ENCODE measurements at regions not wholly inside any gene's neighbourhood (a gene's known extent, or its start where the extent isn't known, plus 50 kb on each side); places are given as distances from the start of the nearest gene placed in this dataset.

DNA sequence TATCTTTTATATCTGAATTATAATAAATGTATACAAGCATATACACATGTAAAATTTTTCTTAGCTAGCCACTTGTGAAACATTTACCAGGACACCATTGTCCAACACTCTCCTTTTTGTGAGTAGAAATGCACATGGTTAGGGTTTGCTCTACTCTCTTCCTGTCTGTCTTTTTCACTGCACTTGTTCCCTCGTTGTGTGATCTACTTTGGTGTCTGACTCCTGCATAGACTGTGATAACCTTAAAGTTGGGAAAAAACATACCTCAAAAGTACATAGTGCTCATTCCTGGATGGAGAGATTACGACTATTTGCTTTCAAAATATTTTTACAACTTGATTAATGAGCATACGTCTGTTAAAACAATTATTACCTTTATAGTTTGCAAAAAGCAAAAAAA, 294.1 kb upstream of the FLRT2 start:
- DNase-seq (ENCODE audit: low read depth, low spot score), result no peak

DNA sequence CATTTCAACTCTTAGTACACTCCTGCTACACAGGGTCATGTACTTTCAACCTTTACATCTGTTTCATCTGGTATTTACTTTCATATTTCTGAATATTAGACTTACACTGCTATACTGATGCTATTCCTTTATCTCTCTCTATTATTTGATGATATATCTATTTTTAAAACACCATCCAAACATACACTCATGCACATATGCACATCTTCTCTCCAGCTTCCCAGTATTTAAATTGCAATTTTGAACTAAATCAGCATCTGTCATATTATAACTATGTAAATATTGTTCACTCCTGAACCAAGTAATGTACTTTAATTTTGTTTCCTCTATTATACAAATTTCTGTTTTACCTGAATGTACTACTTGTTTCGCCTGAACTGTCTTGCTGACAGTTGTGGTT, 293.6 kb upstream of the FLRT2 start:
- DNase-seq (ENCODE audit: low read depth, low spot score), result no peak

DNA sequence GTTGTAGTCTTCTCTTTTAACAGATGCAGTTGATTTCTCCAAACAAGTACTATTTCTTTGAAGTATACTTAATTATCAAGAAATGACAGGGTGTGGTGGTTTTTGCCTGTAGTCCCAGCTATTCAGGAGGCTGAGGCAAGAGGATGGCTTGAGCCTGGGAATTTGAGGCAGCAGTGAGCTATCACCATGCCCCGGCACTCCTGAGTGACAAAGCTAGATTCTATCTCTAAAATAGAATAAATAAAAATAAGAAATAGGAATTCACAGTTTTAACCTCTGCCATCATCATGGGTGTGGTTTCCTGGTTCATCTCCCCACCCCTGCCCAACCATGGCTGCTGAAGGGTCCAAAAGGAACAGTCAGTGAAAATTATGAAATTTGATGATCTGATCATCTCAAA, 290.2 kb upstream of the FLRT2 start:
- no peak for DNase-seq (ENCODE audit: low read depth, low spot score)

DNA sequence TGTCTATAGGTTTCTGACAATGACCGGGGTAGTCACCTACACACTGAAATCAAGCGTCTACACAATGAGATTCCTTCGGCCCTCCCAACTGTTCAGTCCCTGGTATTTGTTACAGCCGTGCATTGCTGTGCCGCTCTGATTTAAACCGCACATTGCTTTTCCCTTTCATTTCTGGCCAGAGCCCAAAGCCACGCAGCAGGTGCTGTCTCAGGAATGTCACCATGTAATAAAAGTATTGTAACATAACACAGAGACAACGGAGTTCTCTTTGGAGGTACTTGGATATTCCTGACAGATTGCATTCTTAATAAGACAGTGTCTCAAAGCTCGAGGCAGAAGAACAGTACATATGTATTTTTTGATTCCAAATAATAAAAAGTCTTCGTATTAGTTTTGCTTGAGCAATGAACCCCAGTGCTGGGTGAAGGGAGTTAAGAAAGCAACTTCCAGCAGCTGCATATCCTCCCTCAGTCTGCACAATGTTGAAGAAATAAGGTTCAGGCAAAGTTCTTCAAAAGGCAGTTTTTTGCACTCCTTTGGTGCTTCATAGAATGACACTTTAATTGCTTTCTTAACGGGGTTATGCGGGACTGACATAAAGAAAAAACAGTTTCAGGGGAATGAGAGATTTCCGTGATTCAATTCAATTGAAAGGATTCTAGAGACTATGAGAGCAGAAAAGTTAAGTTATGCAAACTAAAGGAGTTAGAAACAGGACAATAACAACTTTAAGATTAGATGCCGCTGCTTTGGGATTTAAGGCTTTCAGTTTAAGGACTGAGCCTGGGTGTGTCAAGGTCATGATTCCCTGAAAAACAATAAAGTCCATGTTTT, 288.7 kb upstream of the FLRT2 start:
- no peak for DNase-seq (ENCODE audit: low read depth, low spot score)

DNA sequence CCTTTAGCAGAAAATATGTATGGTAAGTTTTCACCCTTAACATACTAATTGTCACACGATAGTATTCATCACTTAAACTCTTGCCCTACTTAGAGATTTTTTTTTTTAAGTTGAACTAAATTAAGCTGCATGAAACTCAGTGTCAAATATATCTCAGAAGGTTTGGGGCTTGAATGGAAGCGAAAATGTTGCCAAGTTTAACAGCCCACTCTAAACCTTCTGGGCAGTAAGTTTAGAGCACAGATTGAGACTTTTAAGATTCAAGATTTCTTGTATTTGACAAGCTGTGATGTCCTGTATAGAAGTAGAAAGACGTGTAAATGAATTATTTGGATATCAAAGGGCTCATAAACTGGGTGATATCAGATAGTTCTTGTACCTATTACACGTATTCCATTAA, 287.3 kb upstream of the FLRT2 start:
- DNase-seq (ENCODE audit: low read depth, low spot score), result no peak

DNA sequence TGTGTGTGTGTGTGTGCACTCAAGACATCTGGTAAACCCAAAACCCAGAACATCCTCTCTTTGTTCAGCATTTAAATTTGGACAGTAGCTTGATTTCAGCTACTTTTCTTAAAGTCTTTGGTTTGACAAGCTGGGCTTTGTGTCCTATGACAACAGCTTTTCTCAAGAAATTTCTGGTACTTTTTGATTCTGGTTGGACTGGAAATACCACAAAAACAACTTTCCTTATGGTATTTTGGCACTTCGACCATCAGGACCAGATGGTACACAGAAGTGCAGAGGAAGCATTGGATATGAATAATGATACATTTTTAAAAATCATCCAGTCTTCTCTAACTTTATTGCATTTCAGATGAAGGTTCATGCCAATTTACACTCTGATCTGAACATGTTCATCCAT, 286.6 kb upstream of the FLRT2 start:
- no peak for DNase-seq (ENCODE audit: low read depth, low spot score)

DNA sequence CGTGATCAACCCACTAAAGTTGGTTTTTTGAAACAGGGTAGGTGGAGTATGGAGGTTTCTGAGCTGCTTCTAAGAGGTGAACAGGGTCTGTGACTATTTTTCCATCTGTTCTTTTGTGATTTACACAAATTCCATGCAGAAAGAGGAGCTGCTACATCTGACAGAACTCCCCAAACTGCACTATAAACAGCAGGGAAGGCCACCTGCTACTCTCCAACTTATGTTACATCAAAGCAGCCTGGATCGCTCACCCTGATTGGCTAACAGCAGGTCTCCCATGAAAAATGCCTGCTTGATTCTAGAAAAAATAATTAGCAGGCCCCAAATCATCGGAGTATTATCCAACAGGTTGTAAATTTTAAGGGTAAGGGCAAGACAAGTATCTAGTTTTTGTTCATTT, 282.9 kb upstream of the FLRT2 start:
- no peak for DNase-seq (ENCODE audit: low read depth, low spot score)

DNA sequence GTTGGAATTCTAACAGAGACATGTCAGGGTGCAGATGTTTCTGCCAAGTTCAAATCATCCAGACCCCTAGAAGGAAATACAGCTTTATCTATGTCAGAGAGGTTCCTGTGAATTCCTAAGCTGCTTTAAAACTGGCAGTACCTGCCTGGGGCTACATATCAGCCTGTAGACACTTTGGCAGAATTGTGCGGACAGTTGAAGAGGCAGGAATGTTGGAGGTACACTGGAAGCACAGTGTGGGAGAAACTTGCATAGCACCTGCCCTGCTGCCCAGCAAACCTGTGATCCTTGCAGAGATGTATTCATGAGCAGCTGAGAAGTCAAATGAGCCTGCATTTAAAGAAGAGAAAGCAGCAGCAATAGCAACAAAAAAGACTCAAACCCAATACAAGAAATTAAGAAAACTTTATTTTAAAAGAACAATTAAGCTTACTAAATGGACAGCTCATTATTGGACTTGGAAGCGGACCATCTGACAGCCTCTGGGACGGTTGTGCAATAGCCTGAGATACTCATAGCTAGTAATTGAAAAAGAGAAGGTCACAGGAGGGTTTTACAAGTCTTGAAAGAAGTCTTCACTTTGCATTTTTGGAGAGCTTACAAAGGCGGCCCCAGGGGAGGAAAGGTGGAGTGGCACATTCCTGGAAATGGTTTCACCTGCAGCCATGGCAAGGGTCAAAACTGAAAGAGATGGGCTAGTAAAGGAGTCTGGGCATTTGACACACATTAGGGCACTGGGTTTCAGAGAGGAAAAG, 280.9 kb upstream of the FLRT2 start:
- DNase-seq (ENCODE audit: low read depth, low spot score), result no peak

DNA sequence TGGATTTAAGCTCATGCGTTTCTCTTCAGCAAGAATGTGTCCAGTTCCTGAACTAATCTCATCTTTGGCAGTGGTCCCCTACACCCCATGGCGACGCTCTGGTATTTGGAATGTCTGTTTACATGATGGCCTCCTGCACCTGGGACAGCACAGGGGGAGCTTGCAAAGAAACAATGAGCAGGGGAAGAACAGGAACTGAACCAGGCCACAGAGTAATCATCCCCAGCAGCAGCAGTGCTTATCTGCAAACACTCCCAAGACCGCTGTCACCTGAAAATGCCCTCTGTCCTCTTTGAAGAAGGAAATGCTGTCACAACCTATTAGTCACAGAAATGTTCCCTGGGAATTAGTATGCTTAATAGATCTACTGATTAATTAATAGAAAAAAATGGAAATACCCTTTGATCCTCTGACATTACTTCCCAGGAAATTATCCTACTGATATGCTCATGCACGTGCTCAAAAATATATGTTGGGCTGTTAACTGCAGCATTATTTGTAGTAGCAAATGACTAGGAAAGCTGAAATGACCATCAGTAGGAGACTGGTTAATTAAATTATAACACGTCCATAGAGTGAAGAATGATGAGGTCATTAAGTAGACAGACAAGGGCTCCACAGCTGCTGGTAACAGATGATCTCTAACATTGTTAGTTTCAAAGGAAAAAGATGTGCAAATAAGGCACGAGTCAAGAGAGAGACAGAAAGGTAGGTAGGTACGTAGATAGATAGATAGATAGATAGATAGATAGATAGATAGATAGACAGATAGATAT, 279.3 kb upstream of the FLRT2 start:
- no peak for DNase-seq (ENCODE audit: low read depth, low spot score)

DNA sequence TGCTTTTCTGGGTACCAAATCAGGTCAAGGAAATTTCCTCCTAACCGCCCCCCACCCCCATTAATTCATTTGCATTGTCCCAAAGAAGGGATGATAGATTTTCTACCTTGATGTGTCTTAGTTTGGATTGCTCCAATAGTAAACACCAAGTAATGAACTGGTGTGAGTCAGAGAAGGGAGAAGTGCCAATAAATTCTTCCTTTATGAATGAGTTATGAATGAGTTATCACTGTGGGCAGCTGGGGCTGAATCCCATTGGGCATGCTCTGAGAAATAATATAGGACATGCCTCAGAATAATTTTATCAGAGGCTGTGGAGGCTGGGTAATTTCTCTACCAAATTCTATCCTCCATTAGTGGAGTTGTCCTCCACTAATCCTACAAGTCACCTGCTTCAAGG, 277.9 kb upstream of the FLRT2 start:
- no peak for DNase-seq (ENCODE audit: low read depth, low spot score)

DNA sequence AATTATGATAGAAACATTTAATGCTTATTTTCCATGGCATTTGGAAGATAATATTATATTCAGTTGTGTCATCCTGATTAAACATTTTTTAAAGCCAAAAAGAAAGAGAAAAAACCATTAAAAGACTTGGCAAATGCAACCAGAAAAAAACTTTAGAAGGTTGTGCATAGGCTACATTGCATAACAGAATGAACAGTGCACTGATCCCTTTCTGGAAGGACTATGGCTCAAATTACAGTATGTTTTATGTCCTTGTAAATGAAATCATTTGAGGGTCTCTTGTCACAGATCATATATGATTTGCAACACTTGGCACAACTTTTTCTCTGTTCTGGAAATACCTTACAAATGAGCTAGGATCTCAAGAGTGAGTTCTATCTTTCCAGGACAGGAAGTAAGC, 275.2 kb upstream of the FLRT2 start:
- DNase-seq (ENCODE audit: low read depth, low spot score), result no peak

DNA sequence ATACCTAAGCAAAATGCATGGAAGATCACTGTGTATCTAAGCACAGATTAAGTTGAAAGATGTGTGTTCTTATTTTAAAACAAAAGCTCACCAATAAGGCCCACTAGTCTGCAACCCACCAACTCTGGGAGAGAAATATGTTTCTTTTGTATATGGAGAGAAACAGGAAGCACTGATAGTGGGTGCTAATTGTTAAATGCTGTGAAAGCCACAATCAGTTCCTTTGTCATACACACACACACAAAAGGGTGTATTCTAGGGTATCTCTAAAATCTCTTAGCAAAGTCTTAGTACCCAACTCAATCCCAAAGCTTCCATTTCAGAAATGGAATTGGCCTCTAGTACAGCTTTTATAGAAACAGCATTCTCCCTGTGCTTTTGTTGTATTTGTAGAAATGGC, 272.7 kb upstream of the FLRT2 start:
- no peak for DNase-seq (ENCODE audit: low read depth, low spot score)

DNA sequence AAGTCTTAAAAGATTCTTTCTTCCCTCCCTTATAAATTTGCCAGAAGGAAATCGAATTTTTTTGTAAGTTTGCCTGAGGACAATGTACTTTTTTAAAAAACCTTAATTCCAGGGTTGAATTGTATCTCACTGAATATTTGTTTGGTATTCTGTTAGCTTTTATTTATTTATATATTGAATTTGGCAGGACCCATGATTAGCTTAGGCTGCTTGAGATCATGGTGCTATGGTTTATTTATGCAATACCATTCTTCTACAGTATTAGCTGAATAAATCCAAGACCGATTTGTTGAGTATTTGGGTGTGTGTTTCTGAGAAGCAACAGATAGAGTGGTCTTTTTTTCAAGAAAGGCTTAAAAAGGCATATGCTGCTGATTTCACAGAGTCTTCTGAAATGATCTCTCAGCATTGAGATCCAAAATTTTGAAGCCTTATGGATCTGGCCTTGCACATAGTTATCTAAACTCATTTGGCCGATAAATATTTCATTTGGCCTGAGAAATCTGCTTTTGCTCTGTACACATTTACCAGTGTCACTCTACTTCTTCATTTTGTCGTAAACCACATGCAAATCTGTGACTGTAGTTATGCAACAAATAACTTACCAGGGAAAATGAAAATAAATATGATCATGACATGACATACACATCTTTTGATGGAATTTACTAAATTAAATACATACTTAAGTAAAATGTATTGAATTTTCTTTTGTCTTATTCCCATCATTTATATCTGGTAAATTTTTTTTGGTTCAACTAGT, 265.8 kb upstream of the FLRT2 start:
- no peak for DNase-seq (ENCODE audit: low read depth, low spot score)

DNA sequence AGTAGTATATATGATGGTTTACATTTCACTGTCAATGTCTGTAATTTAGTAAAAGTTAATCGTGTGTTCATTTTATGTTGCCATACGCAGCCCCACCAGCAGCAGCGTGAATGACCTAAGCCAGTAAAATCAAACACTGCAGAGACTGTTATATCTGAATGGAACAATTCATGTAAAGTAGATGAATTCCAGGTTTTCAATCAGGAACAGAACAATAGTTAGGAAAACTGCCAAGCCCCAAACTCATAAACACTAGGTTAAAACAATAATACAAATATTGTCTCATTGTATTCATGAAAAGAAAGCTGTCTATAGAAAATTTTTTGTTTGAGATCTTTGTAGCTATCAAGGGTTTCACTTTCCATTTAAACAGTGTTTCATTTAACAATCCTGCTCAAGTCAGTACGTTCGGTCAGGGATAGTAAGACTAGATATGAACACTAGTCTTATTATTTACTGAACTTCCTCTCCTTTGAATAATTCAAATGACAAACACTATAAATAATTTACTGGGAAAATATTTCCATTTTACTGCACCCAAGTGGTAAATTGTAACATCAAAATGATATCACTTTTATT, 256.8 kb upstream of the FLRT2 start:
- no peak for DNase-seq (ENCODE audit: low read depth, low spot score)

DNA sequence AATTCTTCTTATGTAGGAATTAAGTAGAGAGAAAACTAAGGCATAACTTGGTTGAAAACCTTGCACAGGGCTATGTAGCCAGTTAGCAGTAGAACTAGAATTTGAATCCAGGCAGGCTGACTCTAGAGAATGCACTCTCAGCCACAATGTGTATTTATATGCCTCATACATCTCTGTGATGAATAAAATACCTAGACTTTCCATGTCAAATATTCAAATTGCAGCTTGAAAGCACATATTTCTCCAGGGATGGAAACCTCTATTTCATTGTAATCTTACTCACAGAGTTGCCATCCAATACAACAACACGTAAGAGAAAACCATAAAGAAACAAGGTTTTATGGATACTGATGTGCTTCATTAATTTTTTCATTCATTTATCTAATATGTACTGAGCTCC, 256.0 kb upstream of the FLRT2 start:
- DNase-seq (ENCODE audit: low read depth, low spot score), result no peak

DNA sequence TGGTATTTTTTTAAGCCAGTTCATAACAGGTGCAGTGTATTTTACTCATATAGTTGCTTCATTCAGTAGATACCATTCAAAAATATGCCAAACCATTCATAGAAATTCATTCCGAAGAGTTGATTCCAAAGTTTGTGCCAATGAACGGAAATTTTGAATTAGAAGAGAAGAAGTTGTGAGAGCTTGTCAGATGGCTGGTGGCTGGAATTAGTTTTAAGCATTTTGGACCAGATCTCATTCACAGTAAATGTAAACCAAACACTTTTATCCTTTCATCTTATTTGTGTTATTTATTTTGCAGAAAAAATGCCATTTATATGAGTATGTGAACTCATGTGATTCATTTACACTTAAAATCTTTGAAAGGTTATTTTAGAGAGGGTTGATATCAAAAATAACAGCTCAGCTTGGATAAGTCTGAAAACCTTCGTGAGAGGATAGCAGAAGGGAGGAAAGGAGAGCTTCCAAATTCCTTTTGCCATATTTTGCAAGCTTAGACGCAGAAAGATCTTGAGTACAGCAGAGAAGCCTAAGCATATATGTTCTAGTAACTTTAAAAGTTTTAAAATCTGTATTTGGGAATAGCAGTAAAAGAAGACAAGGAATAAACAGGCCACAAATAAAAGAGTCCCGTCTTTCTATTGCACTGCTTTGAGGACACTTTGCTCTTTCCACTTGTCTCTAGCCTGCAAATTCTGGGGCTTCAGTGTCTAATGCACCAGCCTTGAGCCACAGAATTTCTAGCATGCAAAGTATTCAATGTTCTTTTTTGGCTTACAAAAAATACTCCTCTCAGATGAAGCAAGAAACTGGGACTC, 253.6 kb upstream of the FLRT2 start:
- no peak for DNase-seq (ENCODE audit: low read depth, low spot score)

DNA sequence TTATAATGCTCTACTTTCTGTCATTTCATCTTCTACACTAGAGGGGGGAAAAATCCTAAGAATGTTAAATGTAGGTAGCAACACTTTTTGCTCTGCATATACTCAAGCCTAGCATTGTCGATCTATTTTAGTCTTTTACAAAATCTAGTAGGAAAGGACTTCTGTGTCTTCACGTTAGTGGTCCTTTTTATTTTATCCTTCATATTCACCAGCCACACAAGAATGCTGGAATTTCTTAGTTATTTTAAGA, 253.0 kb upstream of the FLRT2 start:
- no peak for DNase-seq (ENCODE audit: low read depth, low spot score)

DNA sequence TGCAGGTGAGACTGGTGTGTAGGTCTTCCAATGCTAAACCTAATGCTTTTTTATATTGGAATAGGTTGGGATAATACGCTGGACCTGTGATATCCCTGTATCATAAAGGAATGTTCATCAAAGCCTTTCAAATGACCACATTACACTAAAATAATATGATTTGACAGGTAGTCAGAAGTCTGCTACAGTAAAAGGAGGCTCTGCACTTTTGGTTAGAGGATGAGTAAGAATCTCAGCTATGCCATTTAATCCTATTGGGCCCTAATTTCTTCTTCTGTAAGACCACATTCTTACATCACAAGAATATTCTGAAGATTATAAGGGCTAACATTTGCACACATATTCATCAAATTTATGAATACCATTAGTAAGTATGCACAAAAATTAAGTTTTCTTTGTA, 250.5 kb upstream of the FLRT2 start:
- DNase-seq (ENCODE audit: low read depth, low spot score), result no peak

DNA sequence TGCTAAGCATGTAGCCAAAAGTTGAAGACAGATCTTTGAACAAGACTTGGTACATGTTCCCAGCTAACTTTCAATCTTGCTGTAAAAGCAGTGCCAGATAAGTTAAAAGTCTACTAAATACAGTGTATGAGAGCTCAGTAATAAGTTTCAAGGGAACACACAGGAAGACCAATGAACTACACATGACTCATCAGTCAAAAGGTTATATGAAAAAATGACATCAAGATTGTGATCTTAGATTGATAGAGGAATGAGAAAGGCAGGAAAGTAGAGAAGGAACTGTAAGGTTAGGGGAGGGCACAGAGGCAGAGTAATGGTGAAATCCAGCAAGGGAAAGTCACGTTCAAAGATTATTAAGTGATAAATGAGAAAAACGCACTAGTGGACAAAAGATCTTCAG, 249.9 kb upstream of the FLRT2 start:
- DNase-seq (ENCODE audit: low read depth, low spot score), result no peak

DNA sequence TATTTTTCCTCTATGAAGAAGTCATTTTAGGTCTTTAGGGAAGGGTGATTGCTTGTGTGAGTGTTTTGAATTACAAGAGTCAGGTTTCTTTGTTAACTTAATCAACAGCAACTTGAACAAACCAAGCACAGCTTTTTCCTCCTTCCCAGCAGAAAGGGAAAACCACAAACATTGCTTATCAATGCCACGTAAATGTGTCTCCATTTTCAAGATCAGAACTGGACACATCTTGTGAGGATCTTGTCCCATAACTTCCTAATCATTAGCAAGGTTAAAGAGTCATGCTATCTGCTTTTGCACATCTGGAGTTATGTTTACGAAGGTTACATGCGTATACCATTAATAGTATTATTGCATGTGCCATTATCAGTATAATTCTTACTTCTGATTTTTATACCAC, 248.0 kb upstream of the FLRT2 start:
- DNase-seq (ENCODE audit: low read depth, low spot score), result no peak

DNA sequence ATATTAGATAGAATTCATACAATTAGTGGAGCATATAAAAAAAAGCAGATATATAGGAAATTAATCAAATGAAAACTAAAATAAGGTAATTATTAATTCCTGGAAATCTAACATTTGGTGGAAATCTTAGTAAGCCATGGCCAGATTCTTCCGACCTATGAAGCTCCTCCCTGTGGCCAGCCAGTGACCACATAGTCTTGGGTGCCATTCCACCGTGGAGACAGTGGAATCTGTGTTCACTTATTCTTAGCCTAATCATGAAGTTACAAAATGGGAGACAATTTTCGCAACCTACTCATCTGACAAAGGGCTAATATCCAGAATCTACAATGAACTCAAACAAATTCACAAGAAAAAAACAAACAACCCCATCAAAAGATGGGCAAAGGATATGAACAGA, 241.9 kb upstream of the FLRT2 start:
- no peak for DNase-seq (ENCODE audit: low read depth, low spot score)

Data from brain pericyte (primary cell).